NCI-H1092 (cell line): ENCODE measurements at regions not wholly inside any gene's neighbourhood (a gene's known extent, or its start where the extent isn't known, plus 50 kb on each side); places are given as distances from the start of the nearest gene placed in this dataset.
"Not testable (repeated sequence)": the region's sequence is repeated elsewhere in the genome, so short reads cannot be mapped to it uniquely, and the experiment has no call there.

ENCODE experiments used
- DNase-seq: peaks from one replicate; lab custom pipeline; 2025; lab: John Stamatoyannopoulos, UW

DNA sequence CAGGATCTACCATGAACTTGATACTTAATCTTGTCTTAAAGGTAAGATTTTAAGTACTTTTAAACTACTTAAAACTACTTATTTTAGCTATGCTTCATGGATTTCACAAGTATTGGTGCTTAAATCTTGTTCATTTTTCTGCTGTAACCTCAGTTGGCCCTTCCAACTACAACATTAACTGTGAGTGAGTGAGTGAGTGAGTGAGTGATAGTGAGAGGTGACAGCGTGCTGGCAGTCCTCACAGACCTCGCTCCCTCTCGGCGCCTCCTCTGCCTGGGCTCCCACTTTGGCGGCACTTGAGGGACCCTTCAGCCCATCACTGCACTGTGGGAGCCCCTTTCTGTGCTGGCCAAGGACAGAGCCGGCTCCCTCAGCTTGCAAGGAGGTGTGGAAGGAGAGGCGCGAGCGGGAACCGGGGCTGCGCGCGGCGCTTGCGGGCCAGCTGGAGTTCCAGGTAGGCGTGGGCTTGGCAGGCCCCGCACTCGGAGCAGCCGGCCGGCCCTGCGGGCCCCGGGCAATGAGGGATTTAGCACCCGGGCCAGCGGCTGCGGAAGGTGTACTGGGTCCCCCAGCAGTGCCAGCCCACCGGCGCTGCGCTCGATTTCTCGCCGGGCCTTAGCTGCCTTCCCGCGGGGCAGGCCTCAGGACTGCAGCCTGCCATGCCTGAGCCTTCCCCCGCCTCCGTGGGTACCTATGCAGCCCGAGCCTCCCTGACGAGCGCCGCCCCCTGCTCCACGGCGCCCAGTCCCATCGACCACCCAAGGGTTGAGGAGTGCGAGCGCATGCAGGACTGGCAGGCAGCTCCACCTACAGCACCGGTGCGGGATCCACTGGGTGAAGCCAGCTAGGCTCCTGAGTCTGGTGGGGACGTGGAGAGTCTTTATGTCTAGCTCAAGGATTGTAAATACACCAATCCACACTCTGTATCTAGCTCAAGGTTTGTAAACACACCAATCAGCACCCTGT is 1558.6 kb upstream of the SEL1L start:
- DNase-seq = not testable (repeated sequence)

DNA sequence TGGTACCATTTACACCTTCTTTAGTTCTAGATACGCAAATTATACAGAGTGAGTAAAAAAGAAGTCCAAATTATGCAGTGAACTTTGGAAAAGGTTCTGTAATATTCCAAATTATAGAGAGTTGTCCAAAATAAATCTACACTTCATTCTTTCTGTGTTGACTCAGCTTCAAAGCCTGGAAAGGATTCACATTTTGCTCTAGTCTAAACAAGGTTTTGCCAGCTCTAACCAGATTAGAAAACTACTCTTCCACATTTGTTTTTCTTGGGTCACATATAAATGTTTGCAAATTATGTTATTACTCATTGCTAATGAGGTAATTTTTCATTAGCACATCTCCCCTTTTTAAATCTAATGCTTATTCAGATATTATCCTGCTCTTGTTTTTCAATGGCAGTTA is 1562.4 kb upstream of the SEL1L start:
- no peak for DNase-seq

DNA sequence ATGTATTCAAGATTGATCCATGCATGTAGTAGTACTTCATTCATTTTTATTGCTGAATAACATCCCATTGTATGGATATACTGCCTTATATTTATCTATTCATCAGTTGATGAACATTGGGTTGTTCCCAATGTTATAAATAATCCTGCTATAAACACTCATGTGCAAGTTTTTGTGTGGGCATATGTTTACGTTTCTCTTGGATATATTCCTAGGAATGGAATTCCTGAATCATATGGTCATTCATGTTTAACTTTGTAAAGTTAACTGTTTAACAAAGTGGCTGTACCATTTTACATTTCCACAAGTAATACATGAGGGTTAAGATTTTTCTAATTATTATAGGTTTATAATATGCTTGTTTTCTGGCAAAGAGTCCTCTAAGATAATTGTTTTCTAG is 1568.2 kb upstream of the SEL1L start:
- no peak for DNase-seq

DNA sequence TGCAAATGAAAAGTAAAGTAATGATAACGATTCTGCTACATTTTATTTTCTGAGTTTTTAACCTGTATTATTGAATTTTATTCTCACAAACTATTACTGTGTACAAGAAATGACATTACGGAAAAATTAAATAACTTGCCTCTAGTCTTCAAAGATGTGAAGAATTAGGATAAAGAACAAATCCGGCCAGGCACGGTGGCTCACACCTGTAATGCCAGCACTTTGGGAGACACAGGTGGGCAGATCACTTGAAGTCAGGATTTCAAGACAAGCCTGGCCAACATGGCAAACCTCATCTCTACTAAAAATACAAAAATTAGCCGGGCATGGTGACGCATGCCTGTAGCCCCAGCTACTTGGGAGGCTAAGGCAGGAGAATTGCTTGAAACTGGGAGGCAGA is 1584.4 kb upstream of the SEL1L start:
- DNase-seq = no peak

DNA sequence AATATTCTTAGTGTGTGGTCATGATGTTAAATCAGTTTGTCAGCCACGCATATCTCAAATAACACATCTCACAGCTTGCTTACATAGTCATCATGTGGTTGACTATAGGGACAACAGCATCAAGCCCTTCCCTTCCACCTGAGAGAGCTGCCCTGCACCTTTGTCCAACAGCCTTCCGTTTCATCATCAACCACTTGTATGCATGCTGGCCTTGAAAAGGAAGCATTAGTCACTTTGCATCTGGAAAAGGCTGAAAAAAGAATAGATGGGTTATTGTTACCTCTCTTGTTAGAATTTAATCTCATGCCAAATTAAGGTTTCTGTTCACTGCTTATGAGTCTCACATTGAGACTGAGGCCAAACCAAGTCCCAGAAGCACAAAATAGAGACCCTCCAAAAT is 1586.5 kb upstream of the SEL1L start:
- no peak for DNase-seq

DNA sequence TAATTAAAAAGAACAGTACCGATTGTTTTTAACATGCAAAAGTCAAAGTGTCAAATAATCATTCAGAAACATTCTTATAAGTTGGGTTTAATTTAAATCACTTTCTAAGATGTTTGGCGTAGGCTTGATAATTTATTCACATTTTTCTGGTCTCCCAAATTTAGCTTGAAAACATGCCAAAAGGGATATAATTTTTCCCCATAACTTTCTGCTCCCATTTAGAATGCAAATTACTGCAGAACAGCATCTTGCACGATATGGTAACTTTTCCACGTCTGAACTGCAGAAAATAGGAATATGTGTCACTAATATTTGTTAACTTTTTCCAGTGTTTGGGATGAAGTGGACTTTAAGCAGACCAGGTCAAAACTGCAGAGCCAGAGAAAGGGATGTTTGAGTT is 1592.4 kb upstream of the SEL1L start:
- no peak for DNase-seq

DNA sequence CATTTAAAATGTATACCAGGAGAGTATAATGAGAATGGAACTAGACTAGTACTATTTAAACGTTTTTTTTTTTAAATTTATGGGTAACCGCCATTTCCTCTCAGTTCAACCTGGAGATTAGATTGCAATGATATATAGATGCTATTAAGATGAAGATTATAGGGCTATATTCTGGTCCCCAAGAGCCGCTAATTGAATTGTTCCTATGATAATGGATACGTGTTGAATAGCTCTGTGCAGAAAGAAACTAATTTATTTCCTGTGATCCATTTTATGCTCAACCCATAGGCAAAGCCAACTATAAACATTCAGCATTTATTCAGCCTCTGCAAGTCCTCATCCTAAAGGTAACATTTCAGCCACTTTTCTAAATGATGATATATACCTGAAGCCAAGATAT is 1595.1 kb upstream of the SEL1L start:
- DNase-seq = no peak

DNA sequence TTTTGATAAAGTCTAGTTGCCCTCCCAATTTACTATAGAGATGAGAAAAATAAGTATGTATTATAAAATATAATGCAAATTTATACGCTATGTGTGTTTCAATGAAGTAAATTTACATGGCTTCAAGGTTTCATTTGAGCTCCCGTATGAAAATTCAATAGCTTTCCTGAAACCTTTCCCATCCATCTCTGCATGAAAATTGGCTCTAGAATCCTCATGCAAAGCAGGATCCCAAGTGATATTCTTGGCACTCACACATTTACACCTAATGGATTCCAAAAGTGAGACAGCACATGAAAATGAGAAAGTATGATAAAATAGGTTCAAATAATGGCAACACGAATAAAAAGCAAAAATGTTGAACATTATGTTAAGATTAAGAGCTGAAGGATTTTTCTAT is 1595.8 kb upstream of the SEL1L start:
- no peak for DNase-seq

DNA sequence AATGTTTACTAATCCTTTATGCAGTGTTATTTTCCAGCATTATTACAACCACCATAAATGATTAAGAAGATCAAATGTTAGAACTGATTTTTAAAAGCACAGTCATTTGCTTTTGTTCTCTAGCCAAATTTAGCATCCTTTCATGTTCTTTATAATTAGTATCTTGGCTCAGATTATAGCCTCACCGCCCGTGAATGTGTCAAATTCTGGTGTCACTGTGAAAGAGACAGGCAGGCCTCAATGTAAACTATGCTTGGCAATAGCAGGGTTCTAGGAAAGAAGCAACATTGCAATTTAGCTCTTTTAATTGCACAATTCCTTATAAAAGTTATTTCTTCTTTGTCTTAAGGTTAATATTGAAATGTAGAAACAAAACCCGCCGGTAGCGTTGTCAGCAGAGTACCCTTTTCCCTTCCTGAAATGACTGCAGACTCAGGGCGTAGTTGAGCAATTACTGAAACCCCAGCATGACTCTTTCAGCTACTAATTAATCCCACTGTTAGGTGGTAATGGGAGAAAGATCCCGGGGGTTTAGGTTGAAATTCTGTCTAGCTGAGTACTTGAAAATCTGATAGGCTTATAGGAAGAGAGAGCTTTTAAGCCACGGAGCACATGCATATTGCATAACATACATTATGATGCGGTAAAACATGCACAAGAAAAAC is 1600.5 kb upstream of the SEL1L start:
- DNase-seq = no peak

DNA sequence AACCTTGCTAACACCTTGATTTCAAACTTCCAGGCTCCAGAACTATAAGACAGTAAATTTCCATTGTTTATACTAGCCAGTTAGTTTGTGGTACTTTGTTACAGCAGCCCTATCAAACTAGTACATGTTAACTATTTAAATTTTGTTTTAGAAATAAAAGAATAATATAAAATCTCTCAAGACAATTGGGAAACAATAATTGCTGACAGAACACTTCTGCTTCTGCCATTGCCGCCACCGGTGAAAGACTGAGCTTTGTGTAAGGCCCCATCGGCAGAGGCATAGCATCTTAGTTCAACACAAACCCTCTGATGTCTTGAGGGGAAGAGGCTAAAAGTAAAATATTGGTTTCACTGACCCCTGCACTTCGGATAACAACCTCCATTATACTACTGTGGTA is 1607.1 kb upstream of the SEL1L start:
- DNase-seq = no peak

DNA sequence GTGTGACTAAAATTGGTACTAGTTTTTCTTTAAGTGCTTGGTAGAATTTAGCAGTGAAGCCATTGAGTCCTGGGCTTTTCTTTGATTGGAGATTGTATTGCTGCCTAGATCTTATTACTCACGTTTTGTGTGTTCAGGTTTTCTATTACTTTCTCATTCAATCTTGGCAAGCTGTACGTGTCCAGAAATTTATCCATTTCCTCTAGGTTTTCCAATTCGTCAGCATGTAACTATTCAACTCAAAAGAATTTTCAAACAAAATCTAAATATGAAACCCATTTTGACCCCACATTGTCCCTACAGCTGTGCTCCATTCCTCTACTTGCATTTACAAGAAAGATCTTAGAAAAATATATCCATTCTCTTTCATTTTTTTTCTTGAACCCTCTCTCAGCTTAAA is 1613.4 kb upstream of the SEL1L start:
- no peak for DNase-seq

DNA sequence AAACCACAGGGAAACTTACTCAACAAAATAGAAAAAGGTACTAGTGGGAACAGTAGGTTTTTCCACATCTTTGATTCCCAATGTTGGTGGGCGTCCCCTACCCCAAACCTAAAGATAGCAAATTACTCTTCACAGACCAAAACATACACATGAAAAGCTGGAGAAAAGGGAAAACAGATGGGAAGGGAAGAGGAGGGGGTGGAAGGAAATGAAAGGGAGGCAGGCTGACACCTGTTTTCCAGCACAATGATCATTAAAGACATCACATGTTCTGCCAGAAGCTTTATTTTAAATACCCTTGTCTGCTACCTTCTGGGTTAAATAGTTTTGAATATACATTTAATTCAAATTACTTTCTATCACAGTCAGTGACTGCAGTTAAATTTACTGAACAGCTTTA is 1617.9 kb upstream of the SEL1L start:
- no peak for DNase-seq

DNA sequence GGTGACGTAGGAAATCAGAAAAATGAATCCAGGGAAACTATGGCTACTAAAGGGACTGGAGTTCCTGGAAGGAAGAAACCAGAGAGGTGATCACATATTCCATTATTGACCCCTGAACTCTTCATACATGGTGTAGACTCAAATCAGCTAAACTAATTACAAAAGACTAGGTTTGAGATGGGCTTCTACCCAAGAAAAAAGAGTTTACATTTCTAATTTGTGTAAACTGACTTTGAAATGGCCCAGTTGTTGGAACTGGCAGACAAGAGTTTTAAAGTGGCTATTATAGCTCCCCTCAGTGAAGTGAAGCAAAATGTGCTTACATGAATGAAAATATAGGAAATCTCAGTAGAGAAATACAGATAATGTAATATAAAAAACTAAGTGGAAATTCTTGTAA is 1619.4 kb upstream of the SEL1L start:
- no peak for DNase-seq

DNA sequence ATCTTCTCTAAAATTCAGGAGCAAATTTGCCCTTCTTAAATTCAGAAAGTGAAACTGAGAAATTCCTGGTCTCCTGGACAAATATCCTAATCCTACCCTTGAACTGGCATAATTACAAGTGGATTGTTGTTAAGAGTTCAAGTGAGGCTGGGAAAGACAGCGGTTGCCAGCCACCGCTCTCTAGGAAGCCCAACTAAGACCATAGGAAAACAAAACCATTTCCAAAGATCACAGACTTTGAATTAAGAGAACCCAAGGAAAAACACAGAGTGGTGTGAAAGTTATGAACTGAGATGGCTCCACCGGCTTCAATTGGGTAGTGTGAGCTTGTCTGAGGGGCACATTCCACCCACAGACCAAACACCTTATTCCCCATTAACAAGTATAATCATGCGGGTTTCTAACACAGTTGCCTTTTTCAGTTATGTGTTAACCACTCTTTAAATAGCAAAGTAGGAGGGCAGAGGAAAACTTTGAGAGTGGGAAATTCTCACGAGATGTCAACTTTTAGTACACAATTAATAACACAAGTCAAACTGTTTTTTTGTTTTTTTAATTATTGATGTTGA is 1628.8 kb upstream of the SEL1L start:
- no peak for DNase-seq

DNA sequence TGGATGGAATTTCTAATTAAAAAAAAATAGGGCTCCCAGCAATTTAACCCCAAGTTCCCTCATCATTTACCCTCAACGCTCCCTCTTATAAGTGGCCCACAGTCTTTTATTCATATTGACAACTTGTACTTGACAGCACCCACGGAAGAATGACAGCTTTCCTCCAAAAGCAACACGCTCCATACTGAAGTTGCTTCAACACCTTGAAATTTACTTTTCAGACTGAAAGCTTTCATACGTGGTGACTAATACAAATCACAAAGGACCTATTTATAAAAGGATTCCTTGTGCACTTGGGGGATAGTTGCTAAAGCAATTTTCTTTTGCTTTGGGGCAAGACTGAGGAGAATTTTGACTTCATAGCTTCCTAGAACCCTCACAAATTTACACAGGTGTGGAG is 1629.4 kb upstream of the SEL1L start:
- no peak for DNase-seq

DNA sequence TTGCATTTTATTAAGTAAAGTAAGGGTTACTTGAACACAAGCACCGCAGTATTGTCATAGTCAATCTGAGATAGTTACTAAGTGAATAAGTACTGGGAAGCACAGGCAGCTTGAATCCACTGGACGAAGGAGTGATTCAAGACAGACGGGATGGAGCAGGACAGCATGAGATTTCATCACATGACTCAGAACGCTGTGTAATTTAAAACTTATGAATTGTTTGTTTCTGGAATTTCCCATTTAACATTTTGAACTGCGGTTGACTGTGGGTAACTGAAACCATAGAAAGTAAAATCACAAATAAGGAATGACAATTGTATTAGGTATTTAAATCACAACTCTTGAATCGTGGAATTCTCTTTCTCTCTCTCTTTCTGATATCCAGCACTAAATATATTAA is 1630.4 kb upstream of the SEL1L start:
- no peak for DNase-seq

DNA sequence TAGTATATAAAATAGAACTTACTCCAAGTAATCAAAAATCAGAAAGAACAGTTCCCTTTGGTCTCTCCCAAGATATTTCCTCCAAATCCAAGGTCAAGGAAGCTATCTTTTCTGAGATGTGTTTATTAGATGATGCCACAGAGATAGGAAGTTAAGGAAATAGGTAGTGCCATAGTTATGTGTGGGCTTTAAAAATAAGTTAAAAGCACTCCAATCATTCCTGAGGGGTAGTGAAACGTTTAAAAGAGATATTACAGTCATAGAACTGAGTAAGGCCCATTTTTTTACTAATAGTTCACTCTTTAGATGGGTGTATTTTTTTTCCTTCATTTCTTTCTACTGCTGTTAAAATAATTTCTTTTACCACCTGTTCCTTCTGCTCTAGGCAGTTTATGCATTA is 1630.9 kb upstream of the SEL1L start:
- no peak for DNase-seq

DNA sequence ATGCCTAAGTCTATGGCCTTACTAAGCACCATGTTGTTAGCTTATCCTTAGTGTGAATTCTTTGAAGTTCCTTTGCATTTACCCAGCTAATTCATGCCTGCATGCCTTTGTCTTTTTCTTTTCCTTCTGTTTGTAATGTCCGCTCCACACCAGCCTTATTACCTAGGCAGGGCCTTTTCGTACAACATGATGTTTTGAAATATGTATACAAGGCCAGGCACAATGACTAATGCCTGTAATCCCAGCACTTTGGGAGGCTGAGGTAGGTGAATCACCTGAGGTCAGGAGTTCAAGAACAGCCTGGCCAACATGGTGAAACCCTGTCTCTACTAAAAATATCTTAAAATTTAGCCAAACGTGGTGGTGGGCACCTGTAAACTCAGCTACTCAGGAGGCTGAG is 1636.5 kb upstream of the SEL1L start:
- DNase-seq = no peak

DNA sequence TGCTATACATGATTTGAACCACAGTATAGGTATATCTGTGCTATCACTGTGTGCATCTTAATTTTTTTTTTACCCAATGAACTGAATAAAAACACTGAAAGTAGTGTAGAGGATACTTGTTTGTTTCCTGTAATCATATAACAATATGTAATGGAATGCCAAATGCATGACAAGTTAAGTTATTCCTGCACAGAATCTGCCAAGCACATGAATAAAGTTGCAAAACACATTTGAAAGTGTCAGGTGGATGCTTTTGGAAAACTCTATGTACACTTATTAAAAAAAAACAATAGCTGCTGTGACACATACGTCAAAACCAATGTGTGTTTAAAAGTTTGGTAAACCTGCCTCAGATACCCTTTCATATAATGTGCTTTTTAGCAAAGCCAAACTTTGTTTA is 1638.1 kb upstream of the SEL1L start:
- no peak for DNase-seq

DNA sequence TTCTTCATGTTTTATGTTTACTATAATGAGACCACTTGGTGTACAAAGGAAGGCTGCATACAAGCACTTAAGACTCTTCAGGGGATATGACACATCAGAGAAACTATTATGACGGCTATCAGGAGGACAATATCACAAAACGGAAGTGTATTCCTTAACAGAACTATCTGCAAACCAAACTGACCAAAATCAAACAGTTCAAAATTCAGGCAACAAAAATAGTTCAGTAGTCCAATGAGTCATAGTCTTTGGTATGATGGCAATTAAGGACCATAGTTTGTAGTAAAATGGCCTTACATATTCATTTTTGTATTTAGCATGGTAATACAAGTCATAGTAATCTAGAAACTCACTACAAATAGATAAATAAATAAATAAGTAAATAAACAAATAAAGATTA is 1638.7 kb upstream of the SEL1L start:
- no peak for DNase-seq

DNA sequence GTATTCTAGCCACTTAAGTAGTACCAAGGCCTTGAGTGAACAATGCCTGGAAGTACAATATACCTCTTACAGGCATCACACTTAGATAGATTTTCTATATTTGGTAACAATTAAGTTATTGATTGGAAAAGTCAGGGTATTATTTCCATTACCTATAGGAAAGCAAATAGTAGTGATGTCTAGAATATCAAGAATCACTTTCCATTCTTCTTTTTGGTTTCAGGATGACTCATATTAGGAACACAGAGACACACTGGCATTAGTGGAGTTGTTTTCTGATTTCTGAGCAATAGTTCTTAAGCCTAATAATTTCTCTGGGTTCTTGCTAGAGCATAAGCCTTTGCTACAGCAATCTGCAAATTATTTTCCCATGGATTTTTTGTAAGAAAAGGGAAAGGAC is 1640.0 kb upstream of the SEL1L start:
- no peak for DNase-seq

DNA sequence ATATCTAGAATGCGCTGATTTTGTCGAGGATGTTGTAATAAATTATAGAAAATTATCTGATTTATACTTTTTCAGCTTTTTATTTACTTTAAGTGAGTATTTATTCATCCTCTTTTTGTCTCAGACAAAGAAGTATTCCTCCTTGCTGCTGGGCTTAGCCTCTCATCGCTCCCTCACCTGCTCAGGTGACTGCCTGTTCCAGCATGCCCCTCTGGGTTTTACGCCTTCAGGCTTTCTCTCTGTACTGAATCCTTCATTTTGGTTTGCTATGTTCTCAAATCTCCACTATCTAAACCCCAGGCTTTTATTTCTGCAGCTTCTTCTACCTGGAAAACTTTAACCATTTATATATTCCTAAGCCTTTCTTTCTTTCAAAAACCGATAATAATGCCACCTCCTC is 1650.9 kb upstream of the SEL1L start:
- no peak for DNase-seq

DNA sequence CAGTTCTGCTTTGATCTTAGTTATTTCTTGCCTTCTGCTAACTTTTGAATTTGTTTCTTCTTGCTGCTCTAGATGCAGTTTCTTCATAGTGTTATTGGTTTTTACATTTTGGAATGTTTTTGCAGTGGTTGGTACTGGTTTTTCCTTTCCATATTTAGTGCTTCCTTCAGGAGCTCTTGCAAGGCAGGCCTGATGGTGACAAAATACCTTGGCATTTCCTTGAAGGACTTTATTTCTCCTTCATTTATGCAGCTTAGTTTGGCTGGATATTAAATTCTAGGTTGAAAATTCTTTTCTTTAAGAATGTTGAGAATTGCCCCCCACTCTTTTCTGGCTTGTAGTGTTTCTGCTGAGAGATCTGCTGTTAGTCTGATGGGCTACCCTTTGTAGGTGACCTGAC is 1654.7 kb upstream of the SEL1L start:
- DNase-seq = not testable (repeated sequence)
